CD4-positive, alpha-beta T cell treated with Interleukin-12 subunit alpha and Interleukin-12 subunit beta, for 1 hour (primary cell): ENCODE measurements at regions not wholly inside any gene's neighbourhood (a gene's known extent, or its start where the extent isn't known, plus 50 kb on each side); places are given as distances from the start of the nearest gene placed in this dataset.

ENCODE experiments used
- DNase-seq: peaks from one replicate; pipeline ENCODE4 v3.0.0-alpha.2; 2020

DNA sequence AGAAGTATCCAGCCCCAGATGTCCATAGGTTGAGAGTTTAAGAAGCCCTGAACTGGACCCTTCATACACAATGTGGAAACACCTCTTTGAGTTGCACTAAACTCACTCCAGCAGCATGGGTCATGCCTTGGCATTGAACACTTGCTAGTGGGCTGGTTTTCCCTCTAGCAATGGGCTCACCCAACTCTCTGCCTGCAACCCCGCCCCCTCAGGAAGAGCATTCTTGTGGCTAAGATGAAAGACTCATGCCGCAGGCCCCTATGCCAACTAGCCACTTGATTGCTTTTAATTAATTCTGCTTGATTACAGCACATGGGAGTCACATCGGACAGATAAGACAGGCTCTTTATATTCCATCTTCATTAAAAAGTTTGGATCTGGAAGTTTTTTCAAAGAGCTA is 136.5 kb upstream of the GJB5 start:
- no peak for DNase-seq

DNA sequence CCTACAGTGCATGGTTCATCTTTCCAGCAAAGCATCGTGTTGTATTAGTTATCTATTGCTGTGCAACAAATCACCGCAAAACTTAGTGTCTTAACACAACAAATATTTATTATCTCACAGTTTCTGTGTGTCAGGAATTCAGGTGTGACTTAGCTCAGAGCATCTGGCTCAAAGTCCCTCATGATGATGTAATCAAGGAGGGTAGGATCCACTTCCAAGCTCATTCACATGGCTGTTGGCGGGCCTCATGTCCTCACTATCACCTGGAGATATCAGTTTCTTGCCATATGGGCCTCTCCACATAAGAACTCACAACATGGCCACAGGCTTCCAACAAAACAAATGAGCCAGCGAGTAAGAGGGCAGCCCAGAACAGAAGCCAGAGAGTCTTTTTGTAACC is 135.6 kb upstream of the GJB5 start:
- DNase-seq, result no peak

DNA sequence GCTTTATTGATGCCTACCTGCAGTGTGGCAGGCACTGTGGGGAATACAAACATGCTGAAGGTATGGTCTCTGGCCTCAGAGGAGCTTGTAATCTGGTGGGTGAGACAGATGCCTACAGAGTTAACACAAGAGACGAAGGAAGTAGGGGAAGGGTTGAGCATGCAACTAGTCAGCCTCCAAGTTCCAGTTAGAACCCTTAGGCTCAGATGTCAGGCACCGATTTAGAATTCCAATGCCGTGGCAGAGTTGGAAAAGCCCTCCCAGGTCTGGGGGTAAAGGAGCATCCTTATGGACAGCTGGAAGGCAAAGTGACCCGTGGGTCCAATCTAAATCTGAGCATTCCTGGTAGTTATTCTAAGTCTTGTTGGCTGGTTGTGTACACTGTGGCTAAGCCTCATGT is 132.9 kb upstream of the GJB5 start:
- DNase-seq, result no peak

DNA sequence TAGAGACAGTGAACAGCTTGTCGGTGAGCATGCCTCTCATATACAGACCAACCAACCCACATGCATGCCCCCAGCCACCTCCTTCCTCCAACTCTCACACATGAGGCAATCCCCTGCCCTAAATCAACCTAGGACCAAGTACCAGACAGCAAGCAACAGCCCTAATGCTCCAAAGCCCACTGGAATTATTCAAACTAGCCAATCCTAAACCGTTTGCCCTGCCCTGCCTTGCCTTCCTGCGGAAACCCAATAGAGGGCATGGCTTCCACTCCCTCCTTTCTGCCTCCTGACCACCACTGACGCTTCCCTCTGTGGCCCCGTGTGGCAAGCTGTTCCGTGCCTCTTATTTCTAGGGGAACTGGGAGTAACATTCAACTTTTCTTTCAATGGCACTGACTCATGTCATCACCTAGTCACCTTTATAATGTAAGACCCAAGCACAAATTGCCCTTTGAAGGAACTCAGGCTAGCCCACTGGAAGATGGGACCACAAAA is 129.3 kb upstream of the GJB5 start:
- no peak for DNase-seq

DNA sequence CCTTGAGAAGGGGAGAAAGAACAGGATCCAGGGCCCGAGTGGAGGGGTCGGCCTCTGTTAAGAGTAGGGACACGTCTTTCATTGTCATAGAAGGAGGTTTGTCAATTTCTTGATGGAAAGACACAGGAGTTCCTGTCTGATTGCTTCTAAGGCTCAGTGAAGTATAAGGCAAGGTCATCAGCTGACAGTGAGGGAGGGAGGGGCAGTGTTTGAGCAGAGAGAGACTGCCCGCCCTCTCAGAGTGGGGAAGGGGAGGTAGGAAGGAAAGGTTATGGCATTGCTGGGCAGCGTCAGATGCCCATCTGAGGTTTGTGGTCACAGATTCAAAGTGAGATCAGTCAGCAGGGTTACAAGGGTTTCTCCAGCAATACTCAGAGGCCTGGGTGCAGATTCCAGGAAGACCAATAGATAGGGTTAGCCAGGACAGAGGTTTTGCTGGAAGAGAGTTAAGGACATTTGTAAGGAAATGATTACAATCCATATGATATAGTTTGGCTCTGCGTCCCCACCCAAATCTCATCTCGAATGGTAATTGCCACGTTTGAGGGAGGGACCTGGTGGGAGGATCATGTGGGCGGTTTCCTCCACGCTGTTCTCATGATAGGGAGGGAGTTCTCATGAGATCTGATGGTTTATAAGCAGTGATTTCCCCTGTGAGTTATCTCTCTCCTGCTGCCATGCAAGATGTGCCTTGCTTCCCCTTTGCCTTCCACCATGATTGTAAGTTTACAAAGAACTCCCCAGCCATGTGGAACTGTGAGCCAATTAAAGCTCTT is 127.2 kb upstream of the GJB5 start:
- no peak for DNase-seq

- DNase-seq, result no peak
Measured at GRCh38 chr1:34631126-34631525, 123.7 kb upstream of the GJB5 start.

DNA sequence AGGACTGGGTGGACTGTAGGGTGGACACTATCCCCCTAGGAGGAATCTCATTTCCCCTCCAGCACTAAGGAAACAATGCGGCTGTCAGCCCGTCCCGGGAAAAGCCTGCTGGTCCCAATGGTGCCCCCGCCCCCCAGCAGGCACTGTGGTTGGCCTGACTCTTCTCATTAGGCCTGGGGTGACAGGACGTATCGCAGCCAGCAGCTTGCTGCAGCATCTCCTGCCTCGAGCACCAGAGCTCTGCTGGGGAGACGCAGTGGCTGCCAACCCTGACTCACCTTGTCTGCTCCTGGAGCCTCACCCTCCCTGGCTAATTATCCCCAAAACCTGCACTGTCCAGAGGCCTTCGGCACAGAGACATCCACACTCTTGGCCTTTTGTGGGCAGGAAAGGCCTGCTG is 115.1 kb upstream of the GJB5 start:
- no peak for DNase-seq

GRCh38 chr1:34640654-34641401 is 114.0 kb upstream of the GJB5 start:
- DNase-seq, result no peak

- DNase-seq, result no peak
Measured at GRCh38 chr1:34642679-34643078, 112.2 kb upstream of the GJB5 start.

GRCh38 chr1:34645109-34645688 is 109.6 kb upstream of the GJB5 start:
- no peak for DNase-seq

DNA sequence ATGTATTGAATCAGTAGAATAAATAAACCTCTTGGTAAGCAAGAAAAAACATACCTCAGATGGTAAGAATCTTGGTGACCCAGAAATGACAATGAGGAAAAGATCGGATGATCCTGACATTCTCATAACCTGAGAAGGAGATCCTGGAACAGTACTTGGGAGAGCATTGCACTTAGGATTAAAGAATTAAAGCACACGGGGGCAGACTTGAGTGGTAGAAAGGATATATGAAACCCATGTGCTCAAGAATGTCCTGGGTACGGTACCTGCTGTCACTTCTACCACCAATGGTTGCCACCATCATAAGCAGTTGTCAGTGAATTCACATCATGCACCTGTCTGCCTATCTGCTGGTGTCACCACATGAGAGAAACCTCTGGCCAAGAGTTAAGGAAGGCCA is 108.9 kb upstream of the GJB5 start:
- no peak for DNase-seq

GRCh38 chr1:34648501-34648900 is 106.3 kb upstream of the GJB5 start:
- no peak for DNase-seq

DNA sequence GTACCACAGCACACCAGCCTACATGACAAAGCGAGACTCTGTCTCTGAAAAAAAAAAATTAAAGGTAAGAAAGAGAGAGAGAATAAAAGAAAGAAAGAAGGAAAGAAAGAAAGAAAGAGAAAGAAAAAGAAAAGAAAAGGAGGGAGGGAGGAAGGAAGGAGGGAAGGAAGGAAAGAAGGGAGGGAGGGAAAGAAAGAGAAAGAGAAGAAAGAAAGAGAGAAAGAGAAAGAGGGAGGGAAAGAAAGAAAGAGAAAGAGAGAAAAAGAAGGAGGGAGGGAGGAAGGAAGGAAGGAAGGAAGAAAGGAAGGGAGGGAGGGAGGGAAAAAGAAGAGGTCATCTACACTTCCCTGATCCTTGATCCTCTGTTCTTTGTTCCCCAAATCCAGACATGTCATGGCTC is 104.8 kb upstream of the GJB5 start:
- no peak for DNase-seq

- DNase-seq, result no peak
Measured at GRCh38 chr1:34650800-34651199, 104.0 kb upstream of the GJB5 start.

DNA sequence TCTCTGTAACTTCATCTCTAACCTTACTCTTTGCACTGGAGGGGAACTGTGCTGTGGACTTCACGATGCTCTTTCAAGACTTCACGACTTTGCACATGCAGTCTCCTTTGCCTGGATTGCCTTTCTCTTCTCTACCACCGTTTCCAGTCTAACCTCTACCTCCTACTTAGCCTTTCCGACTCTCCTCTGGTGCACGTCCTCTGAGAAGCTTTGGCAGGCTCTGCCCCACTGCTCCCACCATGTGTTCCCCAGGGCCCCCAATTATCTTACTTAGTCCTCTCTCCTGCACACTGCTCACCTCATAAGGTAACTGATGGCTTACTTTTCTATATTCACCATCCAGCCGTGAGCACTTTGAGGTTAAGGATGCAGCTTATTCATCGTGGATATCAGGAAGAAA is 101.7 kb upstream of the GJB5 start:
- no peak for DNase-seq

- no peak for DNase-seq
Measured at GRCh38 chr1:34655206-34655874, 99.5 kb upstream of the GJB5 start.

DNA sequence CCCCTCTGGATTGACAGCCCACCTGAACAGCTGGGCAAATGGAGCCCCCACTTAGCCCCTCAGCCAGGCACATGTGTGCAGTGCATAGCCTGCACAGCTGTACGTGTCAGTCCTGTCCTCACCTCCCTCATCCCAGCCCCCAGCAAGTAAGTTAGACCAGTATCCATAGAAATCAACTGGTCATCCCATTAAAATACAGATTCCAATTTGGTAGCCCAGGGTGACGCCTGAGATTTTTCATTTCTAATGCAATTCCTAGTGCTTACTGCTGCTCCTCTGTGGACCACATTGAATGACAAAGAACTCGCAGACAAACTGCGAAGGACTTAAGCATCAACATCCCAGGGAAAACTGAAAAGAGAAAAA is 99.0 kb upstream of the GJB5 start:
- no peak for DNase-seq

GRCh38 chr1:34656299-34656698 is 98.5 kb upstream of the GJB5 start:
- DNase-seq, result no peak

GRCh38 chr1:34656731-34657130 is 98.1 kb upstream of the GJB5 start:
- DNase-seq, result no peak

GRCh38 chr1:34657266-34657665 is 97.6 kb upstream of the GJB5 start:
- no peak for DNase-seq

DNA sequence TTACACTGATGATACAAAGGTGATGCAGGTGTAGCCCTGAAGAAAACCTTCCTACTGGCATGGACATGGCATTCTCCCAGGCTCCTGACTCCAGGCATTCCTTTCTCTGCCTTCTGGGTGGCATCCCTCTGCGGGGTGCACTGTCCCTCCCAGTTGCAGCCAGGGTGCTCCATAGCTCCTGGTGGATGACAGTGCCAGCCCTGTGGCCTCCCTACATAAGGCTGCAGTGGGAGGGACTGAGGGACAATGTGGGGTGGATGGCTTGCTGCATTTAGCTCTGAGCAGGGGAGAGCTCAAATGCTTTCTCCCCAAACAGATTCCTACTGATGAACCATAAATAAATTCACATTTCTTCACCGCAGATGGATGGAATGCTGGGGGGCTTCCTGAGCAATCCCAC is 97.0 kb upstream of the GJB5 start:
- no peak for DNase-seq

DNA sequence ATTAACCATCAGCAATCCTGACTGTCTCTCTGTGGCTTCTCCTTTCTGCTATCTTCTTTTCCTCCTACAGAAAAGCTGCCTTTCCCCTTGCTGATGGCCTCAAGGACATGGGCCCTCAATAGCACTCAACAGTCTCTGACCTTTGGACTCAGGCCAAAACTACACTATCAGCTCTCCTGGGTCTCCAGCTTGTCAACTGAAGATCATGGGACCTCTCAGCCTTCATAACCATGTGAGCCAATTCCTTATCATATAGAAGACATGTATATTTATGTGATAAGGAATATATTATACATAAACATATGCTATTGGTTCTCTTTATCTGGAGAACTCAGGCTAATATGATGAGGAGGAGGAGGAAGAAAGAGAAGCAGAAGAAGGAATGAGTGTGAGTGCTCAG is 91.8 kb upstream of the GJB5 start:
- DNase-seq, result no peak

DNA sequence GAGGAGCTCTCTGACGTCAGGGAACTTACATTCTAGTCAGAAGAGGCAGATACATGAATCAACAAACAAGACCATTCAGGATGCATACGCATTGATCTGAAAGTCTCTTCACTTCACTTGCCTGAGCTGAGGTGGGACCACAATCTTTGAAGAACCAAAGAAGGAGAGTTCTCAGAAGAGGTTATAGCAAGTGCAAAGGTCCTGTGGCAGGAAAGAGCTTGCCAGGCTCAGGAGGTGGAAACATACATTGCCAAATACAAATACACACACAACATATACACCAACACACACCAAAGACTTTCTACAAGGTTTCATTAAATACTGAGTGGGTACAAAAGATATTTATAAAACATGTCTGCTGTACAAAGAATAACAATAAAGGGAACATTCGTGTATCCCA is 86.8 kb upstream of the GJB5 start:
- DNase-seq, result no peak

DNA sequence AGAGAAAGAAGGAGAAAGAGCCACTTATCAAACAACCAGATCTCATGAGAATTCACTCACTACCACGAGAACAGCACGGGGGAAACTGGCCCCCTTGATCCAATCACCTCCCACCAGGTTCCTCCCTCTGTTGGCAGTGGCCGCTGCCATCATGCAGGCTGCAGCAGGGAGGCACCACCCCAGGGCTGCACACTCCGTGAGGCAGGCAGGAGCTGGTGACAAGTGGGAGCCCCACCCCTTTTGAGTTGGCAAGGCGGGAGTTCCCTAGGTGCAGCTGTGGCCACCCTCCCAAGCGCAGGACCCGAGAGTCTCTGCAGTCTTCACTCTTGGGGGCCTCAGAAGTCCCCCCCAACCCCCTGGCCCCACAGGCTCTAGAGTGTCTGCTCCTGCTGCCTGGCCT is 83.9 kb upstream of the GJB5 start:
- no peak for DNase-seq
